ENCODE measurements at regions not wholly inside any gene's neighbourhood (a gene's known extent, or its start where the extent isn't known, plus 50 kb on each side); places are given as distances from the start of the nearest gene placed in this dataset.

- no peak overlapping the region for H3K4me3 ChIP-seq
- H3K36me3 ChIP-seq, result no peaks in the 10 kb centered on the region
- H3K9me3 ChIP-seq, result no peaks in the 10 kb centered on the region
- H3K4me1 ChIP-seq, result no peaks in the 10 kb centered on the region
- ATAC-seq (no peak), DNase-seq (no peak)
- intact Hi-C loops (cut with DNase I), result no loop called here
- no peak overlapping the region for H3K27ac ChIP-seq
- H3K27me3 ChIP-seq, result peaks cover 0 to 6% of the 10 kb centered on the region in 2 donors
- no peak for TF ChIP-seq CTCF (IDR thresholded peaks at IDR 0.05)
These were observed 119.8 kb upstream of the NEO1 start for GRCh38 chr15:72932472-72932871.

DNA sequence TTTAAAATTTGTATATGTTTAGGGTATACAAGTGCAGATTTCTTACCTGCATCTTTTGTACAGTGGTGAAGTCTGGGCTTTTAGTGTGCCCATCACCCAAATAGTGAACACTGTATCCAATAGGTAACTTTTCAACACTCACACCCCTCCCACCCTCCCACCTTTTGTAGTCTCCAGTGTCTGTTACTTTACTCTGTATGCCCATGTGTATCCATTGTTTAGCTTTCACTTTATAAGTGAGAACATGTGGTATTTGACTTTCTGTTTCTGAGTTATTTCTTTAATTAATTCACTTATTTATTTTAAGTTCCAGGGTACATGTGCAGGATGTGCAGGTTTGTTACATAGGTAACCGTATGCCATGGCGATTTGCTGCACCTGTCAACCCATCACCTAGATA is 124.8 kb upstream of the NEO1 start:
- Histone ChIP-seq H3K27me3 (peaks cover 0 to 6% of the 10 kb centered on the region in 2 donors), H3K9me3 (no peaks in the 10 kb centered on the region), H3K27ac (no peak overlapping the region), H3K36me3 (no peaks in the 10 kb centered on the region), H3K4me3 (no peak overlapping the region), H3K4me1 (no peaks in the 10 kb centered on the region)
- DNase-seq (no peak), ATAC-seq (no peak)
- intact Hi-C loops (cut with DNase I), result no loop called here
- no peak for TF ChIP-seq CTCF (IDR thresholded peaks at IDR 0.05)

GRCh38 chr15:72925661-72926060 is 126.6 kb upstream of the NEO1 start:
- Histone ChIP-seq H3K4me3 (no peak overlapping the region), H3K4me1 (no peaks in the 10 kb centered on the region), H3K27ac (no peak overlapping the region), H3K36me3 (no peaks in the 10 kb centered on the region), H3K9me3 (no peaks in the 10 kb centered on the region), H3K27me3 (no peaks in the 10 kb centered on the region)
- intact Hi-C loops (cut with DNase I), result no loop called here
- no peak for ATAC-seq
- DNase-seq, result no peak
- no peak for TF ChIP-seq CTCF (IDR thresholded peaks at IDR 0.05)

GRCh38 chr15:72923289-72923688 is 129.0 kb upstream of the NEO1 start:
- H3K36me3 ChIP-seq, result no peaks in the 10 kb centered on the region
- H3K9me3 ChIP-seq, result no peaks in the 10 kb centered on the region
- ATAC-seq, result no peak
- H3K4me1 ChIP-seq, result no peaks in the 10 kb centered on the region
- no peak for DNase-seq
- no peaks in the 10 kb centered on the region for H3K27me3 ChIP-seq
- no peak overlapping the region for H3K4me3 ChIP-seq
- H3K27ac ChIP-seq, result no peak overlapping the region
- intact Hi-C loops (cut with DNase I), result no loop called here
- no peak for TF ChIP-seq CTCF (IDR thresholded peaks at IDR 0.05)

DNA sequence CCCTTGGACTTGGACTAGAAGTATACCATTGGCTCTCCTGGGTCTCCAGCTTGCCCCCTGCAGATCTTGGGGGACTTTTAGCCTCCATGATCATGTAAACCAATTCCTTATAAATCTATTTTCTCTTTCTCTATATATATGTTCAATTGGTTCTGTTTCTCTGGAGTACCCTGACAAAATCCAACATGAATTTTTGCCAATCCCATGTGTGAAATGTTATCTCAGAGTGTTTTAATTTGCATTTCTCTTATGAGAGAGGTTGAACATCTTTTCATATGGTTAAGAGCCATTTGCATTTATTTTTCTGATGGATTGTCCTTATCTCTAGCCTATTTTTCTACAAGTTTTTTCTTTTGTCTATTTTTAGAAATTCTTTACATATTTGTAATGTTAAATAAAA is 131.7 kb upstream of the NEO1 start:
- TF ChIP-seq CTCF (IDR thresholded peaks at IDR 0.05), result no peak
- intact Hi-C loops (cut with DNase I), result no loop called here
- no peak for ATAC-seq
- Histone ChIP-seq H3K4me3 (no peak overlapping the region), H3K9me3 (no peaks in the 10 kb centered on the region), H3K27me3 (no peaks in the 10 kb centered on the region), H3K27ac (no peak overlapping the region), H3K36me3 (no peaks in the 10 kb centered on the region), H3K4me1 (no peaks in the 10 kb centered on the region)
- no peak for DNase-seq
